Inflammatory macrophage (primary cell): ENCODE measurements at regions not wholly inside any gene's neighbourhood (a gene's known extent, or its start where the extent isn't known, plus 50 kb on each side); places are given as distances from the start of the nearest gene placed in this dataset.
A peak's percentile ranks its signal among the peaks of the same experiment; 100 is the strongest.
"Not testable (repeated sequence)": the region's sequence is repeated elsewhere in the genome, so short reads cannot be mapped to it uniquely, and the experiment has no call there.

ENCODE experiments used
- DNase-seq, 2 donors: peaks; one replicate each; pipeline ENCODE4 v3.0.0-alpha.2; 2020 to 2022

- not testable (repeated sequence) for DNase-seq
Measured at GRCh38 chr1:145191272-145191675, 50.7 kb downstream of the PPIAL4D start.

DNA sequence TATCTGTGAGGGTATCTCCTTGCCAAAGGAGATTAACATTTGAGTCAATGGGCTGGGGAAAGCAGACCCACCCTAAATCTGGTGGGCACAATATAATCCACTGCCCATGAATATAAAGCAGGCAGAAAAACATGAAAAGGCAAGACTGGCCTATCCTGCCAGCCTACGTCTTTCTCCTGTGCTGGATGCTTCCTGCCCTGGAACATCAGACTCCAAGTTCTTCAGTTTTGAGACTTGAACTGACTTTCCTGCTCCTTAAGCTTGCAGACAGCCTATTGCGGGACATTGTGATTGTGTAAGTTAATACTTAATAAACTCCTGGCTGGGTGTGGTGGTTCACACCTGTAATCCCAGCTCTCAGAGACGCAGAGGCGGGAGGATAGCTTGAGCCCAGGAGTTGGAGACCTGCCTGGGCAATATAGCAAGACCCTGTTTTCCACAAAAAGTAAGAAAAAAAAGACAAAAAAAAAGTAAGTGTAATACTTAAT, 52.4 kb downstream of the PPIAL4D start:
- not testable (repeated sequence) for DNase-seq

DNA sequence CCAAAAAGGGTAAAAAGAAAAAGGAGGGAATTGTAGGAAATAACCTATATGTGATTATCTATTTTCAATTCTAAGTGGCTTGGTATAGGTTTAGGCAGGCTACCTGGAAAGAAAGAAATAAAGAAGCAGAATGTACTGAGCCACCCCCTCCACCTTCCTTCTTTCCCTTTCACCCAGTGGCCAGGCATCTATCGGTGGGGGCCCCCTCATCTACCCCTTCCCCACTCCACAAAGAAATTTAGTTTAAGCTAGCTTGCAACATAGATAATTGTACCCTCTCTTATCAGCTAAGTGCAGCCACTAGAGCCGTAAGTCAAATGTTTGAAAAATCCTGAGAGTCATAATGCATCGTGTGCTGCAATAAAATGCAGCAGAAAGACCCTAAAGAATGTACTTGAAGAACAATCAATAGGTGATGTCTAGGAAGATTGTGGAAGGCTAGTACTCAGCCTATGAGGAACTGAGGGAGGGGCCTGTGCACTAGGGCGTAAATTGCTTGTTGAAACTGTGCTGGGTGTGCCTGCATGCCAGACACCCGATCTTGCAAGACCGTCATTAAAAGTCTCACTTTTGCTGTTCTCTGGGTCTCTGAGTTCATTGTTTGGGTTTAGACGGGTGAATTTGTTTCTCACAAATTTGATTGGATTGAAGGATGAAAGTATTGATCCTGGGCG, 53.0 kb downstream of the PPIAL4D start:
- DNase-seq, result peak in 1 of 2 donors; percentile 4

- DNase-seq, result peak in 1 of 2 donors; percentile 1
Measured at GRCh38 chr1:145182606-145183413, 59.2 kb downstream of the PPIAL4D start.

DNA sequence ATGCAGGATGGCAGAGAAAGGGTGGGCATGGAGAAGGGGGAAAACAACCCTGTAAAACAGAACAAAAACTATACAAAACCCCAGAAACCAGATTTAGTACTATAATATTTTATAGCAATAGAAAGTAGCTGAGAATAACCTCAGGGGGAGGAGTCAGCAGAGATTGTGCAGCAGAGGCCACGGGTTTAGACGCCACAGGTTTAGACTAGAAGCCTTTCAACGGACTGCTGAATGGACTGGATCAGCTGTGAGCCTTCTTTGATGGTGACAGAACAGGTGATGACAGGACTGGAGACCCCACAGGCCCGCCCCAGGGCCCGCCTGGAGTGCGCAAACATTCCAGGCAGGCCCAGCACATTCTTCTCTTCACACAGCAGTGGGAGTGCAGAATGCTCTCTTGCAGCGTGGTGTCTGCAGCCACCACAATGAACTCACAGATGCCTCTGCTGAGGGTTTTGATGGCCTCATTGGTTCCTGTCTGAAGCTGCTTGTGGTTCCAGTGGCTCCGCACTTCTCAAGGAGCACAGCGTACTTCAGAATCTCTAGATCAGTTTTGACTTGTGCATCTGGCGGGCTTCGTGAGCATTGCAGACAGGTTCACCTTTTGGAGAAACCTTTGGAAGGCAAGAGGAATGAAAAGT, 65.6 kb downstream of the PPIAL4D start:
- not testable (repeated sequence) for DNase-seq

- DNase-seq, result not testable (repeated sequence)
Measured at GRCh38 chr1:145174377-145174776, 67.6 kb downstream of the PPIAL4D start.

GRCh38 chr1:145168220-145168848, 72.6 kb downstream of the FAM72D start:
- not testable (repeated sequence) for DNase-seq

GRCh38 chr1:145164360-145164759, 68.6 kb downstream of the FAM72D start:
- not testable (repeated sequence) for DNase-seq
